ENCODE measurements at regions not wholly inside any gene's neighbourhood (a gene's known extent, or its start where the extent isn't known, plus 50 kb on each side); places are given as distances from the start of the nearest gene placed in this dataset.

GRCh38 chr2:17148407-17149145 is 369.7 kb downstream of the RAD51AP2 start:
- ATAC-seq (no peak), DNase-seq (peak in 3 of 4 donors; percentile 4 to 24 (median 18))
- Histone ChIP-seq H3K4me3 (no peak overlapping the region), H3K36me3 (no peaks in the 10 kb centered on the region), H3K27me3 (no peaks in the 10 kb centered on the region), H3K9me3 (no peaks in the 10 kb centered on the region), H3K27ac (no peak overlapping the region), H3K4me1 (no peaks in the 10 kb centered on the region)
- TF ChIP-seq CTCF (IDR thresholded peaks at IDR 0.05) = peak in 1 of 2 donors; percentile 24
- intact Hi-C loops (cut with DNase I) = loop anchor here in 1 of 2 donors (10.0 kb wide), 1 partner anchor 156 kb away; no protein-coding TSS in a partner anchor

GRCh38 chr2:17146358-17146757 is 371.9 kb downstream of the RAD51AP2 start:
- H3K27ac ChIP-seq = no peak overlapping the region
- H3K27me3 ChIP-seq = no peaks in the 10 kb centered on the region
- no peak for DNase-seq
- no peaks in the 10 kb centered on the region for H3K4me1 ChIP-seq
- TF ChIP-seq CTCF (IDR thresholded peaks at IDR 0.05) = no peak
- ATAC-seq = no peak
- no peaks in the 10 kb centered on the region for H3K36me3 ChIP-seq
- H3K4me3 ChIP-seq = no peak overlapping the region
- no peaks in the 10 kb centered on the region for H3K9me3 ChIP-seq
- intact Hi-C loops (cut with DNase I) = loop anchor here in 1 of 2 donors (10.0 kb wide), 1 partner anchor 158 kb away; no protein-coding TSS in a partner anchor

GRCh38 chr2:17136877-17137276 is 381.4 kb downstream of the RAD51AP2 start:
- Histone ChIP-seq H3K36me3 (no peaks in the 10 kb centered on the region), H3K27me3 (no peaks in the 10 kb centered on the region), H3K4me1 (no peaks in the 10 kb centered on the region), H3K9me3 (no peaks in the 10 kb centered on the region), H3K27ac (no peak overlapping the region), H3K4me3 (no peak overlapping the region)
- TF ChIP-seq CTCF (IDR thresholded peaks at IDR 0.05) = no peak
- intact Hi-C loops (cut with DNase I) = no loop called here
- no peak for ATAC-seq
- DNase-seq = peak in 2 of 4 donors; percentile 16

- intact Hi-C loops (cut with DNase I) = no loop called here
- no peak overlapping the region for H3K4me3 ChIP-seq
- H3K27me3 ChIP-seq = no peaks in the 10 kb centered on the region
- TF ChIP-seq CTCF (IDR thresholded peaks at IDR 0.05) = no peak
- H3K36me3 ChIP-seq = no peaks in the 10 kb centered on the region
- DNase-seq (no peak), ATAC-seq (no peak)
- H3K4me1 ChIP-seq = no peaks in the 10 kb centered on the region
- H3K9me3 ChIP-seq = no peaks in the 10 kb centered on the region
- no peak overlapping the region for H3K27ac ChIP-seq
Observed at GRCh38 chr2:17136231-17136630, 382.0 kb downstream of the RAD51AP2 start.

- ATAC-seq (no peak), DNase-seq (no peak)
- Histone ChIP-seq H3K4me1 (no peaks in the 10 kb centered on the region), H3K27me3 (no peaks in the 10 kb centered on the region), H3K4me3 (no peak overlapping the region), H3K27ac (no peak overlapping the region), H3K36me3 (no peaks in the 10 kb centered on the region), H3K9me3 (no peaks in the 10 kb centered on the region)
- TF ChIP-seq CTCF (IDR thresholded peaks at IDR 0.05) = no peak
- intact Hi-C loops (cut with DNase I) = no loop called here
Observed at GRCh38 chr2:17135619-17136018, 382.6 kb downstream of the RAD51AP2 start.

All from left lung (tissue), 4 donors.